ENCODE measurements at regions not wholly inside any gene's neighbourhood (a gene's known extent, or its start where the extent isn't known, plus 50 kb on each side); places are given as distances from the start of the nearest gene placed in this dataset.

DNA sequence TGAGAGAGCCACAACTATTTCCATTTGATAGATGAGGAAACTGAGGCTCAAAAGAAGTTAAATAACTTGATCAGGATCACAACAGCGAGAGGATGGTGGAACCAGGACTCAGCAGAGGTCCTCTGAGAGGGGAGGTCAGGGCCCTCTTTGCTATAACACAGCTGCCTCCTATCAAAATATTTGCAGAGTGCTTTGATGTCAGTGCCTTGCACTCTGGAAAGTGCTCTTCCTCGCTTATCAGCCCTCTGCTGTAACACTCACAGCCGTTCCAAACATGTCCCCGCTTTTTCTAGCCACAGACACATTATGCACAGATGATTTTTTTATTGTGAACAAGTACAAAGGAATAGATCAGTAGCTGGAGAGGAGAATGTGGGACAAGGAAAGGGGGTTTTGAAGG is 71.8 kb upstream of the ARHGAP29 start:
- ChIA-PET CTCF (no interaction called here), POLR2A (no interaction called here)
- no peak for TF ChIP-seq ZNF473 (tag by site-specific recombination; IDR thresholded peaks at IDR 0.05)
- no peak for TF ChIP-seq ZNF23 (tag by site-specific recombination; IDR thresholded peaks at IDR 0.05; ENCODE audit: borderline replicate concordance)
- TF ChIP-seq ZNF521 (tag by site-specific recombination; IDR thresholded peaks at IDR 0.05) = no peak
- TF ChIP-seq, protein P1, sequence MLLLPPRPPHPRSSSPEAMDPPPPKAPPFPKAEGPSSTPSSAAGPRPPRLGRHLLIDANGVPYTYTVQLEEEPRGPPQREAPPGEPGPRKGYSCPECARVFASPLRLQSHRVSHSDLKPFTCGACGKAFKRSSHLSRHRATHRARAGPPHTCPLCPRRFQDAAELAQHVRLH (tag by site-specific recombination; IDR thresholded peaks at IDR 0.05) = no peak
- no peak for TF ChIP-seq ZNF221 (tag by site-specific recombination; IDR thresholded peaks at IDR 0.05; ENCODE audit: borderline replicate concordance)
- TF ChIP-seq ZNF701 (tag by site-specific recombination; IDR thresholded peaks at IDR 0.05) = no peak
- TF ChIP-seq ZNF624 (tag by site-specific recombination; IDR thresholded peaks at IDR 0.05) = no peak
- TF ChIP-seq ZSCAN30 (tag by site-specific recombination; IDR thresholded peaks at IDR 0.05) = no peak
- TF ChIP-seq, protein P2, sequence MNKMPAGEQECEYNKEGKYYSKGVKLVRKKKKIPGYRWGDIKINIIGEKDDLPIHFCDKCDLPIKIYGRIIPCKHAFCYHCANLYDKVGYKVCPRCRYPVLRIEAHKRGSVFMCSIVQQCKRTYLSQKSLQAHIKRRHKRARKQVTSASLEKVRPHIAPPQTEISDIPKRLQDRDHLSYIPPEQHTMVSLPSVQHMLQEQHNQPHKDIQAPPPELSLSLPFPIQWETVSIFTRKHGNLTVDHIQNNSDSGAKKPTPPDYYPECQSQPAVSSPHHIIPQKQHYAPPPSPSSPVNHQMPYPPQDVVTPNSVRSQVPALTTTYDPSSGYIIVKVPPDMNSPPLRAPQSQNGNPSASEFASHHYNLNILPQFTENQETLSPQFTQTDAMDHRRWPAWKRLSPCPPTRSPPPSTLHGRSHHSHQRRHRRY (tag by site-specific recombination; IDR thresholded peaks at IDR 0.05) = no peak
- no peak for TF ChIP-seq ZNF776 (tag by site-specific recombination; IDR thresholded peaks at IDR 0.05; ENCODE audit: borderline replicate concordance)
- TF ChIP-seq ZNF560 (tag by site-specific recombination; IDR thresholded peaks at IDR 0.05; ENCODE audit: borderline replicate concordance) = no peak
- TF ChIP-seq MEIS1 (CRISPR knock-in tag; IDR thresholded peaks at IDR 0.05; ENCODE audit: borderline replicate concordance) = no peak
- TF ChIP-seq SALL2 (tag by site-specific recombination; IDR thresholded peaks at IDR 0.05; ENCODE audit: borderline replicate concordance) = no peak
- TF ChIP-seq ZNF132 (tag by site-specific recombination; IDR thresholded peaks at IDR 0.05; ENCODE audit: borderline replicate concordance) = no peak
- H3K36me3 ChIP-seq (ENCODE audit: control insufficient read depth in 2 of 2, insufficient read depth in 1 of 2, low read length in 2 of 2) = no peaks in the 10 kb centered on the region
- no peaks in the 10 kb centered on the region for H3K9me3 ChIP-seq (ENCODE audit: control insufficient read depth, insufficient read depth, low read depth, low read length)
- no peak overlapping the region for H3K4me3 ChIP-seq (ENCODE audit: low read depth, low read length)
- no peaks in the 10 kb centered on the region for H3K4me1 ChIP-seq (ENCODE audit: control insufficient read depth, insufficient read depth, low read length)
- H3K27ac ChIP-seq (ENCODE audit: extremely low read depth, low read depth, low read length) = no peak overlapping the region

DNA sequence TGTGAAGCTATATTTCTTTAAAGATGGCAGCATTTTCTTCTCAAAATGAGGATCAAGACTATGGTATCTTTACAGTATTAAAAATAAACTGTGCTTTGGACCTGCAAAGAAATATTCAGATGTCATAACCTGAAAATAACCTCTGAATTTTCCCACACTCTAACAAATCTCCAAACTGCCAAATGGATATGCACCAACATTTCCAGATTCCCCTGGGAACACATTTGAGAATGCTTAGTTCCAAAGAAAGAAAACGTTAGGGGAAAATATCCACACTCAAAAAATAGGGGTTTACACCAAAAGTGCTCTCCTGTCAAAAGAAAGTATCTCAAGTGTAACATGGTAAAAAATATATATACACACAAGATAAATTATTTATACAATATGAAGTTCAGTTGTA is 69.1 kb upstream of the ARHGAP29 start:
- POLR2A ChIA-PET = no interaction called here
- H3K4me3 ChIP-seq (ENCODE audit: low read depth, low read length) = no peak overlapping the region
- no peak for TF ChIP-seq ZNF664 (tag by site-specific recombination; IDR thresholded peaks at IDR 0.05)
- no peak for TF ChIP-seq ZSCAN16 (tag by site-specific recombination; IDR thresholded peaks at IDR 0.05)
- TF ChIP-seq HOXD13 (CRISPR knock-in tag; IDR thresholded peaks at IDR 0.05; ENCODE audit: borderline replicate concordance) = no peak
- TF ChIP-seq, protein P3, sequence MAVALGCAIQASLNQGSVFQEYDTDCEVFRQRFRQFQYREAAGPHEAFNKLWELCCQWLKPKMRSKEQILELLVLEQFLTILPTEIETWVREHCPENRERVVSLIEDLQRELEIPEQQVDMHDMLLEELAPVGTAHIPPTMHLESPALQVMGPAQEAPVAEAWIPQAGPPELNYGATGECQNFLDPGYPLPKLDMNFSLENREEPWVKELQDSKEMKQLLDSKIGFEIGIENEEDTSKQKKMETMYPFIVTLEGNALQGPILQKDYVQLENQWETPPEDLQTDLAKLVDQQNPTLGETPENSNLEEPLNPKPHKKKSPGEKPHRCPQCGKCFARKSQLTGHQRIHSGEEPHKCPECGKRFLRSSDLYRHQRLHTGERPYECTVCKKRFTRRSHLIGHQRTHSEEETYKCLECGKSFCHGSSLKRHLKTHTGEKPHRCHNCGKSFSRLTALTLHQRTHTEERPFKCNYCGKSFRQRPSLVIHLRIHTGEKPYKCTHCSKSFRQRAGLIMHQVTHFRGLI (tag by site-specific recombination; IDR thresholded peaks at IDR 0.05) = no peak
- no peak for TF ChIP-seq ZNF423 (tag by site-specific recombination; IDR thresholded peaks at IDR 0.05)
- CTCF ChIA-PET = no interaction called here
- no peaks in the 10 kb centered on the region for H3K36me3 ChIP-seq (ENCODE audit: control insufficient read depth in 2 of 2, insufficient read depth in 1 of 2, low read length in 2 of 2)
- H3K9me3 ChIP-seq (ENCODE audit: control insufficient read depth, insufficient read depth, low read depth, low read length) = no peaks in the 10 kb centered on the region
- H3K27ac ChIP-seq (ENCODE audit: extremely low read depth, low read depth, low read length) = no peak overlapping the region
- no peaks in the 10 kb centered on the region for H3K4me1 ChIP-seq (ENCODE audit: control insufficient read depth, insufficient read depth, low read length)

DNA sequence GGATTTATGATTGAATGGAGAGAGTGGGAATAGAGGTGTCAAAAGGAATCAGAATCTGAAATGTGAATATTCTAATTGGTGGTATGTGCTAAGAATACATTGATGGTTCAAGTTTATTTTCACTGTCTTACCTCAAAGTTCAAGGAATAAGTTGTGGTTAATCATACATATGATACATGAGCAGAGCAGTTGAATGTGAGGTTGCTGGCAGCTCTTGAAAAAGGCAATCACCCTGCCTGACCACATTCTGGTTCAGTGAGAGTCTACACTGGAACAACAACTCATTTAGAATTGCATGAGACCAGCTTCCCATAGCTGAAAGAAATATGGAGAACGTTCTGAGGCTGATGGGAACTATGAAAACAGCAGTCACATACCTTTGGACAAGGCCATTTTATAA is 68.3 kb upstream of the ARHGAP29 start:
- Histone ChIP-seq H3K36me3 (ENCODE audit: control insufficient read depth in 2 of 2, insufficient read depth in 1 of 2, low read length in 2 of 2) (no peaks in the 10 kb centered on the region), H3K4me1 (ENCODE audit: control insufficient read depth, insufficient read depth, low read length) (no peaks in the 10 kb centered on the region), H3K4me3 (ENCODE audit: low read depth, low read length) (no peak overlapping the region), H3K9me3 (ENCODE audit: control insufficient read depth, insufficient read depth, low read depth, low read length) (no peaks in the 10 kb centered on the region), H3K27ac (ENCODE audit: extremely low read depth, low read depth, low read length) (no peak overlapping the region)
- ChIA-PET POLR2A (no interaction called here), CTCF (no interaction called here)
- TF ChIP-seq GFI1B (tag by site-specific recombination; IDR thresholded peaks at IDR 0.05) (no peak), ZNF214 (tag by site-specific recombination; IDR thresholded peaks at IDR 0.05; ENCODE audit: borderline replicate concordance) (no peak), ZNF837 (tag by site-specific recombination; IDR thresholded peaks at IDR 0.05) (no peak), ZNF596 (tag by site-specific recombination; IDR thresholded peaks at IDR 0.05) (no peak), ZNF530 (tag by site-specific recombination; IDR thresholded peaks at IDR 0.05; ENCODE audit: low read depth) (no peak), ZNF521 (tag by site-specific recombination; IDR thresholded peaks at IDR 0.05) (no peak), ZNF202 (tag by site-specific recombination; IDR thresholded peaks at IDR 0.05; ENCODE audit: borderline replicate concordance) (no peak), RBAK (tag by site-specific recombination; IDR thresholded peaks at IDR 0.05) (no peak)
- TF ChIP-seq, protein P2 (tag by site-specific recombination; IDR thresholded peaks at IDR 0.05) = no peak

Measured in HEK293 (cell line).